GM19023 (cell line): ENCODE measurements at regions not wholly inside any gene's neighbourhood (a gene's known extent, or its start where the extent isn't known, plus 50 kb on each side); places are given as distances from the start of the nearest gene placed in this dataset.
"Not testable (repeated sequence)": the region's sequence is repeated elsewhere in the genome, so short reads cannot be mapped to it uniquely, and the experiment has no call there.

Source experiments
- ATAC-seq: cut with Tn5 transposase; IDR thresholded peaks from one replicate; pipeline ENCODE4 v1.9.1; 2021; ENCODE audit warnings: mild to moderate bottlenecking, moderate library complexity; ENCODE audit not compliant: unreplicated experiment

- no peak for ATAC-seq
Observed at GRCh38 chr3:177382944-177383343, 185.7 kb upstream of the TBL1XR1 start.

DNA sequence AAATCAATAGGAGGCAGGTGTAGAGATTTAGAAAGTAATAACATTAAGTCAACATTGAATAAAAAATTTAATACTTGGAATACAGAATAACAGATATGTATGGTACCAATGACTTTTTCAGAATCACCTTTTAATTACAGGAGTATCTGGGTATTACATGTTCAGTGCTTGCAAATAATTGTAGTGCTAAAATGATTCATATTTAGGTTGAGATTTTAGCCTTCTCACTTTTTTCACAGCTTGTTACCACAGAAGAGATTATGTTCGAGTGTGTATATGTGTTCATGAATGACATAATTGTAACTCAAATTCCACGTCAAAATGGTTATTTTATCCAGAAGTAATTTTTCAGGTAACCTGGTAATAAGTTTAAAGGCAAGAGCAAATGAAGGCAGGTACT is 187.9 kb upstream of the TBL1XR1 start:
- ATAC-seq: no peak

GRCh38 chr3:177385831-177386301 is 188.6 kb upstream of the TBL1XR1 start:
- no peak for ATAC-seq

DNA sequence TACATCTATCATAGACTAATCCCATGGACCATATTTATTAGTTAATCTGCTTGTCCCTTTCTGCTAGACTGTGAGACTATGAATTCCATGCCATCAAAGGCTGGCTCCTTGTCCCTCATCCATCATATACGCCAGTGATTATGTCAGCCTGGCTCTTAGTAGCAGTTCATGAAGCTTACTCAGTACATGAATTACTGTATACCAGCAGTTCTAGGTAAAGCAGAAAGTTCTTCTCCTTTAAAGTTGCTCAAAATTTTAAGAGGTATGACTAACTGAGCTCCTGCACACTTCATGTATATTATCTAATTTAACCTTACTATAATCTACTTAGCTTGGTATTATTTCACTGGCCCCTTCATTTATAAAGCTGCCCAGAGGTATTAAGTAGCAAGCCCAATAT is 190.9 kb upstream of the TBL1XR1 start:
- no peak for ATAC-seq

GRCh38 chr3:177394231-177395024 is 197.1 kb upstream of the TBL1XR1 start:
- not testable (repeated sequence) for ATAC-seq

DNA sequence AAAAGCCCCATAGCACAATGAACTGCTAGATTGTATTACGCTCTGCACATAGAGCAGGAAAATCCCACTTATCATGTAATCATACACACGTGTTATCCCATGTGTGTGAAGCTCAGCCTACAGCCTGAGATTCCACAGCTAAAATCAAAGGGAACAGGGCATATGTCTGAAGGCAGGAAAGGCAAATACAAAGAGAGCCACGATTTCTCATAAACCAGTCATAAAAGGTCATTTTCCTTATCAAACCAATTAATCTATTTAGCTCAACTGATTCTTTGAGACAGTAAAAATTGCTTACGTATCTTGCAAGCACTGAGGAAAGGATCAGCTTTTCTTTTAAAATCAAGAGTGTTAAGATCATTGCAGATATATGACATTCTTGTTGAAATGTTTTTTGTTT is 199.5 kb upstream of the TBL1XR1 start:
- ATAC-seq: no peak

DNA sequence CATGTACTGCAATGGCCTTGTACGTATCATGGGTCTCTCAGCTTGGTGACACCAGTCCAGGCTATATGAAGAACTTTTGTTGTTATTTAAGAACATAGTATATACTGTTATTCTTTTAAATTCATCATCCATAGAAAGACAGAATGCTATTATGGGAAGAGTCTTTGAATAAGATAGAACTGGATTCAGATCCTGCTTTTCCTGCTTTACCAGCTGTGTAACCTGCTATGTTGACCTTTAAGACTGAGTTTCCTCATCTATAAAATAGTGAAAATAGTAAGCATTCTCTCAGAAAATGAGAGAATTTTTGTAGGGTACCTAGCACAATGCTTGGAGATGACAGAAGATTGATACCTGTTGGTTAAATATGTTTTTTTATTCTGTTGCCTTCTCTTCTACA is 204.1 kb upstream of the TBL1XR1 start:
- no peak for ATAC-seq

DNA sequence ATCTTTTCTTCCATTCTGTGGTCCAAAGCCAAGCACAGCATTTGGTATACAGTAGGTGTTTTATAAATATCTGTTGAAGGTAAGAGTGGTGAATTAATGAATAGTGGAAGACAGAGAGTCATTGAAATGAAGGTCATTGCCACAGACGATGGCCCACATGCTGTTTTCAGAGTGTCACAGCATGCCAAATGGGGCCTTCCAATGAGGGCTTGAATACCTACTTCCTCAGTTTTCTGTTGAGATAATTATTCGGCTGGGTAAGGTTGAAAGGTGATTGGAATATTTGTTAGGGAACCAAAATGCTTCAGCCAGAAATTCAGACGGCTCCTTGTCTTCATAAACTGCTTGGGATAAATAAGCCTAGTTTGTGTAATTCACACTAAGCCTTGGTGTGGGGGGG is 205.3 kb upstream of the TBL1XR1 start:
- no peak for ATAC-seq

GRCh38 chr3:177405191-177405672 is 207.9 kb upstream of the TBL1XR1 start:
- no peak for ATAC-seq

DNA sequence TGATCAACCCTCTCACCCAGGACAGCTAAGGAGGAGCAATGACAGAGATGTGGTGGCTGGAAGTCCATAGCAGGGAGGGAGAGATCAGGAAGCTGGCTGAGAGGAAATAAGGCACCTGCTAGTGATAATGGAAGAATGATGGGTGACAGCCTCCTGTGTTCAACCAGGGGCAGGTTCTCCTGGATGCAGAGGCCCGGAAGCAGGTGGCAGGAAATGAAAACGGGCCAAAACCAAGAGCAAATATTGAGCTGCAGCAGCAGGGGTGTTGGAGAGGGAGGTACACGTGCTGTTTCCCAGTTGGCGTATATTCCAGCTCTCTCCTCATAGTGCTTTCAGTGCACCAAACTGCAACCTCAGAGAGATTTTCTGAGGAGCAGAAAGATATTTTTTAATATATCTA is 213.4 kb upstream of the TBL1XR1 start:
- no peak for ATAC-seq

DNA sequence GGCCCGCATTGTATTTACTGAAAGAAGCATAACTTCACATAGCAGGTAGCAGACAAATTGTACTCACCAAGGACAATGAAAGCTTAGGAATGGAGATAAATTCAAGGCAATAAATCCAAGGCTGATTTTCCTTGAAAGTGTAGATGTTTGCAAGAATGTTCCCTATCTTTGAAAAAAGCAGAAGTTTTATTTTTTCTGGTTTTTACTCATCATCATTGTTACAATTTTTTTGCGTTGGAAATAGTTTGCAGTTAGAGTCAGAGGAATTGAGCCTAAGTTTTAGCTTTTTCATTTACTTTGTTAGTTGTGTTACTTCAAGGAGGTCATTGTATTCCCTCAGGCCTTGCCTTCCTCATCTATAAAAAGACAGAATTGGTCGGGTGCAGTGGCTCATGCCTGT is 213.9 kb upstream of the TBL1XR1 start:
- ATAC-seq: no peak

DNA sequence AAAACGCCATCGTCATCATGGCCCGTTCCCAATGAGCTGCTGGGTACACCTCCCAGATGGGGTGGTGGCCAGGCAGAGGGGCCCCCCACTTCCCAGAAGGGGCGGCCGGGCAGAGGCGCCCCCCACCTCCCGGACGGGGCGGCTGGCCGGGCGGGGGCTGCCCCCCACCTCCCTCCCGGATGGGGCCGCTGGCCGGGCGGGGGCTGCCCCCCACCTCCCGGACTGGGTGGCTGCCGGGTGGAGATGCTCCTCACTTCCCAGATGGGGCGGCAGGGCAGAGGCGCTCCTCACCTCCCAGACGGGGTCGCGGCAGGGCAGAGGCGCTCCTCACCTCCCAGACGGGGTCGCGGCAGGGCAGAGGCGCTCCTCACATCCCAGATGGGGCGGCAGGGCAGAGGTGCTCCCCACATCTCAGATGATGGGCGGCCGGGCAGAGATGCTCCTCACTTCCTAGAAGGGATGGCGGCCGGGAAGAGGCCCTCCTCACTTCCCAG is 215.4 kb upstream of the TBL1XR1 start:
- ATAC-seq: not testable (repeated sequence)

GRCh38 chr3:177414093-177414492 is 216.8 kb upstream of the TBL1XR1 start:
- no peak for ATAC-seq

DNA sequence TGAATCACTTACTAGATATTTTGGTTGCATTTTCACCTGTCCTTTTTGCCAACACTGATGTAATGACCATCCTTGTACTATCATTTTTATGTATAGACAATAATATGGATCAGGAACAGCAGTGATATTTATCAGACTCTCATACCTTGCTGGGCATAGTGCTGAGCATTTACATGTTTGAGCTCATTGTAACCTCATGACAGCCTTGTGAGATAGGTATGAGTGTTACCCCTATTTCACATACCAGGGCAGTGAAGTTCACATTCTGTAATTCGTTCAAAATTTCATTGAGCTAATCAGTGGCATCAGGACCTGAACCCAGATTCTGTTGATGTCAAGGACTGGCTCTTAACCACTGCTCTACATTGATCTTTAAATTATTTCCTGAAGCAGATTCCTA is 221.5 kb upstream of the TBL1XR1 start:
- ATAC-seq: no peak

DNA sequence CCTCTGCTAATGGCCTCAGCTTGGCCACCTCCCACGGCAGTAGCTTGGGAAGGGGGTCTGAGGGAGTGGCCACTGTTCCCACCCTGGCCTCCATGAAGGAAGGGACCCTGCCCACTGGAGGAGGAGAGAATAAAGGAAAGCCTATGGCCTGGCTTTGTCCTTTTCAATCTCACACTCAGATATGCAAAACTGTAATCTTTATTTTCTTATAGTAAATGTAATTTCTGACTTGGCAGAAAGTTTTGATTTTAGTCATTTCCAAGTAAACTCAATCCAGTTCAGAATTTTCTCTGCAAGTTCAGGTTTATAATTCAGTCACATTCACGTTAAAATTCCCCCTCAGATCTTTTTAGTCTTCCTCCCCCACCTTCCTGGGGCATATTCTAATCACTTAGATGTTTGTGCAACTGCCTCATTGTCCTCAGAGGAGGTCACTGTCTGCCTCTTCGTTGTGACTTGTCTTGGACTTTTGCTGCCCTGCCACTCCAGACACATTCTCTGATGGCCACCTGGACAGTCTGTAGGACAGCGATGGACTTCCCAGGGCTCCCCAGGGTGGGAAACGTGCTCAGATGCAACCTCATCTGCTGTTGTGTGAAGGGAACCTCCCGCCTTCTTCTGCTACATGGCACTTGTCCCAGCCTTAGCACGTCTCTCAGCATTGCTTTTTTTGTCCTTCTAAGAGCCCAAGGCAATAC is 222.8 kb upstream of the TBL1XR1 start:
- ATAC-seq: no peak

GRCh38 chr3:177420651-177421480 is 223.6 kb upstream of the TBL1XR1 start:
- no peak for ATAC-seq

DNA sequence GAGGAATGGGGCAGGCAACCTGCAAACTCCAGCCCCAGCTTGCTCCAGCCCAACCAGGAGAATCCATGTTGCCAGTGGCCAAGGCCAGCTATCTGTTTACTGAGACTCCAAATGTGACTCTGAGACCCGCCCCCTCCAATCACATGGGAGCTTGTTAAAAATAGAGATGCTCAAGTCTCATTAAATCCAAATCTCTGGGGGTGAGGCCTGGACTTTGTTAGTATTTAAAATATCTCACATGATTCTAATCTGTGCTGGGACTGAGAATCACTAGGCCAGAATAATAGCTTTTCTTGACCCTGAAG is 224.2 kb upstream of the TBL1XR1 start:
- no peak for ATAC-seq

DNA sequence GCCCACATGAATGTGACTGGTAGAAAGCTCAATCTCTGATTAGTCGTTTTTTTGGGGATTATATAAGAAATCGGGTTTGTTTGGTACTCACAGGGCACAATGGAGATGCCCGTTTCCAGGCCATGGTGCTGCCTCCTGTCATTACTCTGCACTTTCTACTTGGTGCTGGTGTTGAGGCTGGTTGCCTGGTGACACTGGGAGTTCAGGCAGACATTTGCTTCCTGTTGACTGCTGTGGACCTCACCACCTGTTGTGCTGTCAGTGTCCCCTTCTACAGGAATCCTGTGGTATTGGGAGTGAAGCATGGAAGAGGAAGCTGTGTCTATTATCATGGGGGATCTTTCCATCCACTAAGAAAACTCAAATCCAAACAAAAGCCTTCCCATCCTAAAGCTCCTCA is 227.2 kb upstream of the TBL1XR1 start:
- no peak for ATAC-seq

DNA sequence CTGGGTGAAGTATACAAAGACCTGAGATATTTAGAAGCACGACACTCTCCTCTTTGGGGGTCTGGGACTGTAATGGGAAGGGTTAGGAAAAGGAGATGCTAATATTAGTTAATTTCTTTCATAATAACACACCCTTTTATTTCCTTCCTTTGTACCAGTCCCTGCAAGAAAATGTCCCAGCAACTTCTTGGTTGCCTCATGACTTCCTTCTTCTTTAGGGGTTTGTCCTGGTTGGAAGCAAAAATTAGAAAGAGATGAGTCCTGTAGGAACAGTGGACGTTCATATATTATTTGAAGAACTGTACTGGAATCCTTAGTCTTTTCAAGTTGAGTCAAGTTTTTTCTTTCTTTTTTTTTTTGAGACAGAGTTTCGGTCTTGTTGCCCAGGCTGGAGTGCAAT is 227.8 kb upstream of the TBL1XR1 start:
- no peak for ATAC-seq

- ATAC-seq: no peak
Observed at GRCh38 chr3:177426106-177426877, 229.0 kb upstream of the TBL1XR1 start.
